GM21360 (cell line): ENCODE measurements at regions not wholly inside any gene's neighbourhood (a gene's known extent, or its start where the extent isn't known, plus 50 kb on each side); places are given as distances from the start of the nearest gene placed in this dataset.

ENCODE experiments used
- ATAC-seq: cut with Tn5 transposase; IDR thresholded peaks from one replicate; pipeline ENCODE4 v1.9.1; 2021; ENCODE audit warnings: mild to moderate bottlenecking, moderate library complexity; ENCODE audit not compliant: unreplicated experiment

DNA sequence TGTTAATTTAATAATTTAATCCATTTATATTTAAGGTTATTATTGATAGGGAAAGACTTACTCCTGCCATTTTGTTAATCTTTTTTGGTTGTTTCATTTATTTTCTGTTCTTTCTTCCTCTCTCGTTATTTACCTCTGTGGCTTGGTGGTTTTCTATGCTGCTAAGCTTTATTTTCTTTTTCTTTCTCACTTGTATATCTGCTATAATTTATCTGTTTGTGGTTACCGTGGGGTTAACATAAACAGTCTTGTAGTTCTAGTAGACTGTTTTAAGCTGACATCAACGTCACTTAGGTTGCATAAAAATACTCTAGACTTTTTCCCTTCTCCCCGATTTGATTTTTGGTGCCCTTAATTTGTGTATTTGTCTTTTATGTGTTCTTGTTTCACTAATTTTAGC is 381.3 kb upstream of the SPTLC3 start:
- ATAC-seq, result no peak

- no peak for ATAC-seq
These were observed 370.0 kb upstream of the SPTLC3 start for GRCh38 chr20:12638633-12639312.

DNA sequence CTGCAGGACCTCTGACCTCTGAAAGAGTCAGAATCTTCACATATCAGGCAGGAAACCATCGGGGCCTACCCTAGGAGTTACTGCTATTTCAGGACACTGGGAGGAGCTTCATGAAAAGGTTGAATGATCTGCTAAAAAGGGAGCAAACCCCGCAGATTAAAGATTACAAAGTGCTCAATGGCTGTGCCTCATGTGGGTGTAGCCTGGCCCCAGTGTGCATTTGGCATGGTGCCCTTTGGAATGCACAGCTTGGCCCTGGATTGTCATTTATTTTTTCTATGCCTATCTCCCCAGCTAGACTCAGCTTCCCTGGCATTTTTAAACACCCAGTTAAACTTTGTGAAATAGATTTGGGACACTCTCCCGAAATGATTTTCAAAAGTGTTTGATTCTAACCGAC is 368.5 kb upstream of the SPTLC3 start:
- ATAC-seq, result no peak

DNA sequence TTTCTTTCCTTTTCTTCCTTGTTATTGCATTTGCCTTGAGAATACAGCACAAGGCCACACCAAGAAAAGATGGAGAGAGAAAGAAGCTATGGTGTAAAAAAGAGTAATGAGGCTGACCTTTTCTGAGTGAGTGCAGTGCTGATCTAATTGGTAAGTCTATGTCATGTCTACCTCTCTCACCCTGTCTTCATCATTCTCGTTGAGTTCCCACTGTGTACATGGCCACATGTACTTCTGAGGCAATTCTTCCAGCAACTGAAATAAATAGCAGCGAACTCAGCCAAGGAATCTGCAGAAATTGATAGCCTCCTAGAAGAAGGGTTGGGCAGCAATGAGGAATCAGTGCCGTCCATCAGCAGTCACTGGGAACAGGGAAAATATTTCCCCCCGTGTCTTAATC is 367.2 kb upstream of the SPTLC3 start:
- no peak for ATAC-seq

DNA sequence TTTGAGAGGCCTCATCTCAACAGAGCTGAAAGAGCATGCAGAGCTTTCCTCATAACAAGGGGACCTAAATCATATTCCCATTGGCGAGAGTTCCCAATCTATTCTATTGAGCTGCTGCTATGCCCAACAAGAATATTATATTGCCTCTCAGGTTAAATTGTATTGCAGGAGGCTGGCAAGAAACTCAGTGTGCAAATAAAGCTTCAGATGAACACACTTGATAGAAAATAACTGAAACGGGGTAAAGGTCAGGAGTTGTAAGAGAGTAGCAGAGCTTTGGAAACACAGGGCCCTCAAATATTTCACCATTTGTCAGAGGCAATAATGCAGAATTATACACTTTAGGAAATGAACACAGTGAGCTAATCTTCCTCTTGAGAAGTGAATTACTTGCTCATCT is 364.3 kb upstream of the SPTLC3 start:
- no peak for ATAC-seq

DNA sequence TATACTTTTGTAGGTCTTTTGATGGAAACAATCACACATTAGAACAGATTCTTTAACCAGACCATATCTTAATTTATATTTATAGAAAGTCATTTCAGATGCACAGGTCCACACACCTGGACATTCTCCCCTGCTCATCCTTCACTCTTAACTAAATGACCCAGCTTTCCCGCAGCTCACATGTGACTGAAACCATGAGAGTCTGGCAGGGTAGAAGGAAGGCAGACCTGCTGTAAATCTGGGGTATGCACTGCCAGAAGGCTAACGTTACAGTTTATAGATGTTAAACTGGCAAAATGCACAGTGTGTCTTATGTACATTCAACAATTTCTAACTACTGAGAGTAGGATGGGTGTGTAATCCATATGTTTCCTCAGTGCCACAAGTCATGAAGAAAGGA is 359.5 kb upstream of the SPTLC3 start:
- ATAC-seq, result no peak

DNA sequence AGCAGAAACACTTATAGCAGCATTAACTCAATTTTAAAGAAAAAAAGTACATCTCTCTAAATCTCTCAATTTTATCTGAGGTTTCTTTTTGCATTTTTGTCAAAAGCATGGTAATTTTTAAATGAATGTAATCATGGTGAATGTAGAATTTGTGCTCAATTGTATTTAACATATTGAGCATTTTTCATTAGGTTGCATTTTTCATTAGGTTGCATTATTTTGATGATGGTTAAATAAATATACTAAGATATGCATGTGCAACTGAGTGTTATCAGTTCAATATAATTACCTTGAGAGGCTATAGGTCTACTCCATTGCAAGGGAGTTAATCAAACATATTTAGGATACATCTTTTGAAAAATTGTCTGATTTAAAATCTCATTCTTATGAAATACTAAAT is 355.1 kb upstream of the SPTLC3 start:
- no peak for ATAC-seq

DNA sequence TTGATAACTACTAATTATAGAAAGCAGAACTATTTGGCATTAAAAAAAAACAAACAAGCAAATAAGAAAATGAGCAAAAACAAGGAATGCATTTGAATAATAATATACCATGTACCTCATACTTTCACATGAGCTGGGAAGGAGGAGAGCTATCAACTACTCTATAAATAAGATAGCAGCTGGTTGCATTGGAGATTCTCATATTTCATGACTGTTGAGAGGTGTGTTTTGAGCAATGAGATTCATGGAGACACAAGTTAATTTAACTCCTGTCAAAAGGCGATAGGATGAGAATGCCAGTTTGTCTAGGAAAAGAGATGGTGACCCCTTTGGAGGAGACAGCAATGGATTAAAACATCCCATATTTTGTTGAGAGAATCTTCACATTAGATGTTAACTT is 348.8 kb upstream of the SPTLC3 start:
- ATAC-seq, result no peak

DNA sequence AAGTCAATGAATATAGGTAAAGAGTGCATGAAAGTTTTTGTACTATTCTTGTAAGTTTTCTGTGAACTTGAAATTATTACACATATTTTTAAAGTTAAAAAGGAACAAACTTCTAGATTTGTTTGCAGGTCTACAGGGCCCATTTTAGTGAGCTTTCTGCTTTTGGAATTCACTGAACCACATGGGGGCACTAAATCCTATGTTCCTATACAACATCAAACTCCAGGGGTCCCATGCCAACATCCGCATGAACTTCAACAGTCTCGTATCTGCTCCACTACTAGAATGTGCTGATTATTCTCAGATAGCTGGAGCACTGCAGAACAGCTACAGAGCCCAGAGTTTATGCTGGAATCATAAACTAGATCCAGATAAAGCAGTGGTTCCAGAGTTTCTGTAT is 347.9 kb upstream of the SPTLC3 start:
- no peak for ATAC-seq

GRCh38 chr20:12670301-12670700 is 338.5 kb upstream of the SPTLC3 start:
- ATAC-seq, result no peak

GRCh38 chr20:12673352-12673751 is 335.4 kb upstream of the SPTLC3 start:
- no peak for ATAC-seq

DNA sequence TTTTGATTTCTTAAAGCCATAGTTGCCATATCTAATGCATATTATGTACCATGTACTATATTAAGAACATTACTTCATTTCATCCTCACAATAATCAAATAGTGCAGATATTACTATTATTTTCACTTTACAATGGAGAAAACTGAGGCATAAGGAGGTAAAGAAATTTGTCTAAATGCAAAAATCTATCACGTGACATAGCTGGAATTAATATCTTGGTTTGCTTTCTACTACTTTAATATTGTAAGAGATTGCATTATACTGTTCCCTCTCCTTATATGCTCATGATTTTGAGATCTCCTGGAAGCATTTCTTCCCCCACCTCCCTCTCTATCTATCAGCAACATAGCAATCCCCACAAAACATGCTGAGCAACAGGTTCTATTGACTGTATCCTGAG is 330.8 kb upstream of the SPTLC3 start:
- no peak for ATAC-seq

DNA sequence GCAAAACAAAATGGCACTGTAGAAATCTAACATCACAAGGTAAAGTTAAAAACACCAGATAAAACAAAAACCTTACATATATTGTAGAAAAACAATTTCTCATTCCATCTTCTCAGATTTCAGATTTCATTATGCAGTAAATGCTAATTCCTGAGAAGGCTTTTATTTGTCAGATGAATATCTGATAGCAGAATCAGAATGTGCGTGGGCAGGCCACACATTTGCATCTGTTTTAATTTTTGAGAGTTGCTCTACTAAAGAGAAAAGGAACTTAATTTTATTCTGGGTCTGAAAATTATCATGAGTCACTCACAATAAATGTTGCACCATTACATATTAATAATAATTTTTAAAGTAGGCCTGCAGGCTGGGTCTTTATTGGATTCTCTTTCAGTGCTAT is 329.3 kb upstream of the SPTLC3 start:
- no peak for ATAC-seq

DNA sequence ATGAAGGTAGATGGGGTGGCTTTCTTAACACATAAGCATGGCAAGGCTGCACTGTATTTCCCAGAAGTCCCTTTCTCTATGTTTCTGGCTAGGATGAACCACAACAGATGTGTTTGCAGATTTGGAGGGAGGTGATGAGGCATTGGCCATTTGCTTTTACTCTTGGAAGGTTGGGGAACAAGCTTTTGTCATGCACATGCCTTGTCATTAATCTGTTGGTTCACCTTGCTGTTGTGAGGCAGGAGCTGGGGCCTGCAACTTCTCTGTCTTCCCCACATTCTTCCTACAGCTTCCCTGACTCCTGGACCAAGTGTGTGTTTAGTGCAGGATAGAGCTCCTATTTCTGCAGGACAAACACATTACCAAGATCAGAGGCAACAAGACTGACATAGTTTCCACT is 326.2 kb upstream of the SPTLC3 start:
- ATAC-seq, result no peak

GRCh38 chr20:12687476-12687875 is 321.3 kb upstream of the SPTLC3 start:
- ATAC-seq, result no peak

- no peak for ATAC-seq
These were observed 312.8 kb upstream of the SPTLC3 start for GRCh38 chr20:12695937-12696336.

DNA sequence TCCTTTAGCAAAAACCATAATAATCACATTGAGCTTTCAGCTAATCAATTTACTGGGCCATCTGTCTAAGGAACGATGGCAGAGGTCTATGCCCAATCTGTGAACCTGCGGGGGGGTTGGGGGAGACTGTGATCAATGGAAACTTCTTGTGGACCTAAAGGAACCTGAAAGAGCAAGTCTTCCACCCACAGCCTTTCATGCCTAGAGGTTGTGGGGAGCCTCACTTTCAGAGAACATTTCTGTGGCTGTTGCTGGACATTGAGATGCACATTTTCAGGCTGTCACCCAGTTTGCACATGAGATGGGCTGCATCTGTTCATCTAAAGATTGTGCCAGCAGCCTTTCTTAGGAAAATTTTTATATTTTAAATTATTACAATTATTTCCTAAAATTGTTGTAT is 310.0 kb upstream of the SPTLC3 start:
- ATAC-seq, result no peak

- no peak for ATAC-seq
These were observed 309.2 kb upstream of the SPTLC3 start for GRCh38 chr20:12699374-12700228.

GRCh38 chr20:12700701-12701100 is 308.1 kb upstream of the SPTLC3 start:
- ATAC-seq, result no peak

- ATAC-seq, result no peak
These were observed 306.5 kb upstream of the SPTLC3 start for GRCh38 chr20:12702312-12702711.

- no peak for ATAC-seq
These were observed 293.4 kb upstream of the SPTLC3 start for GRCh38 chr20:12715371-12715770.

- no peak for ATAC-seq
These were observed 292.6 kb upstream of the SPTLC3 start for GRCh38 chr20:12715991-12716680.
